ENCODE measurements at regions not wholly inside any gene's neighbourhood (a gene's known extent, or its start where the extent isn't known, plus 50 kb on each side); places are given as distances from the start of the nearest gene placed in this dataset.

DNA sequence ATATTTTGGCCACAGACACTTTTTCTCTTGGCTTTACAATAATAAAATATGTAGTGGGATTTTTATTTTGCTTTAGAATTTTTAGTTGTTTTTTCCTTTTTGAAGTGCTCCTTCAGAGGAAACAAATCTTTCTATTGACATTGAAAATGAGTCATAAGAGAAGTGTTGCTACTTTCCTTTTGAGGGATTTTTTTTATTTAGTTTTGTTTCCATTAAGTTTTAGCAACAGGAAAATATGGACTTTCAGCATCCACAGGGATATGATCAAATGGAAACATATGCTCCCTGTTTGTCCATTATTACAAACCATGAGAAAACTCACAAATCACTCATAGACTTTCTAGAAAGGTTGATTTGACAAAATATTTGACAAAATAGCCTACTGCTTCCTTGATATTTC is 65.3 kb upstream of the BMP2 start:
- TF ChIP-seq, protein P1, sequence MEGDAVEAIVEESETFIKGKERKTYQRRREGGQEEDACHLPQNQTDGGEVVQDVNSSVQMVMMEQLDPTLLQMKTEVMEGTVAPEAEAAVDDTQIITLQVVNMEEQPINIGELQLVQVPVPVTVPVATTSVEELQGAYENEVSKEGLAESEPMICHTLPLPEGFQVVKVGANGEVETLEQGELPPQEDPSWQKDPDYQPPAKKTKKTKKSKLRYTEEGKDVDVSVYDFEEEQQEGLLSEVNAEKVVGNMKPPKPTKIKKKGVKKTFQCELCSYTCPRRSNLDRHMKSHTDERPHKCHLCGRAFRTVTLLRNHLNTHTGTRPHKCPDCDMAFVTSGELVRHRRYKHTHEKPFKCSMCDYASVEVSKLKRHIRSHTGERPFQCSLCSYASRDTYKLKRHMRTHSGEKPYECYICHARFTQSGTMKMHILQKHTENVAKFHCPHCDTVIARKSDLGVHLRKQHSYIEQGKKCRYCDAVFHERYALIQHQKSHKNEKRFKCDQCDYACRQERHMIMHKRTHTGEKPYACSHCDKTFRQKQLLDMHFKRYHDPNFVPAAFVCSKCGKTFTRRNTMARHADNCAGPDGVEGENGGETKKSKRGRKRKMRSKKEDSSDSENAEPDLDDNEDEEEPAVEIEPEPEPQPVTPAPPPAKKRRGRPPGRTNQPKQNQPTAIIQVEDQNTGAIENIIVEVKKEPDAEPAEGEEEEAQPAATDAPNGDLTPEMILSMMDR (IDR thresholded peaks at IDR 0.05; ENCODE audit: insufficient read depth, low read depth, low read length) = no peak
- no peak for TF ChIP-seq EZH2 (IDR thresholded peaks at IDR 0.05; ENCODE audit: insufficient read depth, low read length)

Data from astrocyte (in vitro differentiated cells and primary cell).